Sigmoid colon (tissue), 6 donors: ENCODE measurements at regions not wholly inside any gene's neighbourhood (a gene's known extent, or its start where the extent isn't known, plus 50 kb on each side); places are given as distances from the start of the nearest gene placed in this dataset.

Source experiments
- DNase-seq: peaks from one replicate; pipeline ENCODE4 v3.0.0-alpha.2; 2019
- H3K27ac ChIP-seq, 4 donors: fragments of 200-600 bp; sonication (generic); one replicate each; pipeline ENCODE4 v1.5.1; 2016 to 2019; ENCODE audit warnings: mild to moderate bottlenecking in 1 of 4
- H3K27me3 ChIP-seq, 3 donors: fragments of 200-600 bp; sonication (generic); one replicate each; pipeline ENCODE4 v1.5.1; 2019; ENCODE audit warnings: mild to moderate bottlenecking in 1 of 3
- H3K36me3 ChIP-seq, 4 donors: fragments of 200-600 bp; sonication (generic); one replicate each; pipeline ENCODE4 v1.5.1; 2016 to 2019
- H3K4me1 ChIP-seq, 4 donors: fragments of 200-600 bp; sonication (generic); one replicate each; pipeline ENCODE4 v1.5.1; 2017 to 2019
- H3K4me3 ChIP-seq, 4 donors: fragments of 200-600 bp; sonication (generic); one replicate each; pipeline ENCODE4 v1.5.1; 2017 to 2019; ENCODE audit warnings: mild to moderate bottlenecking in 2 of 4, moderate library complexity in 1 of 4
- H3K9me3 ChIP-seq, 4 donors: fragments of 200-600 bp in 3 of 4; sonication (generic) in 3 of 4; one replicate each; pipeline versions ENCODE4 v1.5.1 to v1.6.1; 2013 to 2019
- CTCF ChIP-seq, 4 experiments: fragments of 450-650 bp in 3 of 4; fragments of 200-600 bp in 1 of 4; IDR thresholded peaks; one replicate each; pipeline ENCODE4 v1.5.1; 2016 to 2019; ENCODE audit warnings: antibody characterized with exemption in 4 of 4, mild to moderate bottlenecking in 3 of 4, moderate library complexity in 2 of 4
- EP300 ChIP-seq, 4 donors: sonication (generic); formaldehyde crosslinking; IDR thresholded peaks; one replicate each; pipeline ENCODE4 v1.6.1; 2017; ENCODE audit warnings: antibody characterized with exemption in 4 of 4
- POLR2A ChIP-seq, 2 donors: fragments of 450-650 bp; IDR thresholded peaks; one replicate each; pipeline ENCODE4 v1.6.1; 2016; ENCODE audit warnings: antibody characterized with exemption in 2 of 2, mild to moderate bottlenecking in 2 of 2, moderate library complexity in 2 of 2
- POLR2AphosphoS5 ChIP-seq, 4 donors: sonication (generic); formaldehyde crosslinking; IDR thresholded peaks; one replicate each; pipeline ENCODE4 v1.6.1; 2017; ENCODE audit warnings: antibody characterized with exemption in 4 of 4
- WGBS, 2 donors: extraction: QIAGEN DNeasy Blood & Tissue Kit; methylation state at CpG; one replicate each; pipeline ENCODE4 v1.1.7; 2013; 5-methylcytosine and 5-hydroxymethylcytosine counted together
- intact Hi-C: fragments of 100-400 bp; cut with DNase I; formaldehyde crosslinking; loops from one replicate; pipeline ENCODE4 v1.15.1; 2023
- donor health status: healthy with polysubstance abuse.
- donor health status: healthy.

GRCh38 chr13:101003566-101003965, 329.0 kb upstream of the TMTC4 start:
- intact Hi-C loops: no loop called here
- H3K27me3 ChIP-seq: no peaks in the 10 kb centered on the region
- no peak for TF ChIP-seq CTCF (IDR thresholded peaks at IDR 0.05)
- TF ChIP-seq POLR2AphosphoS5 (IDR thresholded peaks at IDR 0.05): no peak
- TF ChIP-seq EP300 (IDR thresholded peaks at IDR 0.05): no peak
- no peak for TF ChIP-seq POLR2A (IDR thresholded peaks at IDR 0.05)
- H3K27ac ChIP-seq: no peak overlapping the region
- peaks cover 0 to 3% (median 0%) of the 10 kb centered on the region in 4 donors for H3K9me3 ChIP-seq
- no peaks in the 10 kb centered on the region for H3K36me3 ChIP-seq
- no peaks in the 10 kb centered on the region for H3K4me1 ChIP-seq
- DNase-seq: no peak
- H3K4me3 ChIP-seq: no peak overlapping the region

GRCh38 chr13:100989392-100989791, 314.8 kb upstream of the TMTC4 start:
- H3K4me1 ChIP-seq: no peaks in the 10 kb centered on the region
- intact Hi-C loops: no loop called here
- peaks cover 0 to 2% (median 0%) of the 10 kb centered on the region in 4 donors for H3K9me3 ChIP-seq
- H3K27ac ChIP-seq: no peak overlapping the region
- no peak for DNase-seq
- no peak overlapping the region for H3K4me3 ChIP-seq
- H3K27me3 ChIP-seq: no peaks in the 10 kb centered on the region
- H3K36me3 ChIP-seq: no peaks in the 10 kb centered on the region
- WGBS, 2 donors: 15 to 45% methylated on average over 2 of the region's 2 CpGs
- no peak for TF ChIP-seq CTCF (IDR thresholded peaks at IDR 0.05)
- TF ChIP-seq EP300 (IDR thresholded peaks at IDR 0.05): no peak
- TF ChIP-seq POLR2AphosphoS5 (IDR thresholded peaks at IDR 0.05): no peak
- no peak for TF ChIP-seq POLR2A (IDR thresholded peaks at IDR 0.05)

- Histone ChIP-seq H3K4me1 (no peaks in the 10 kb centered on the region), H3K27me3 (no peaks in the 10 kb centered on the region), H3K36me3 (no peaks in the 10 kb centered on the region), H3K4me3 (no peak overlapping the region), H3K9me3 (peaks cover 0 to 2% (median 0%) of the 10 kb centered on the region in 4 donors), H3K27ac (no peak overlapping the region)
- WGBS, 2 donors: 61 to 75% methylated on average over 2 of the region's 2 CpGs
- intact Hi-C loops: no loop called here
- TF ChIP-seq EP300 (IDR thresholded peaks at IDR 0.05) (no peak), POLR2AphosphoS5 (IDR thresholded peaks at IDR 0.05) (no peak), CTCF (IDR thresholded peaks at IDR 0.05) (no peak), POLR2A (IDR thresholded peaks at IDR 0.05) (no peak)
- no peak for DNase-seq
Measured at GRCh38 chr13:100988921-100989320, 314.3 kb upstream of the TMTC4 start.

- Histone ChIP-seq H3K9me3 (peaks cover 0 to 2% (median 0%) of the 10 kb centered on the region in 4 donors), H3K27ac (no peak overlapping the region), H3K27me3 (no peaks in the 10 kb centered on the region), H3K4me1 (no peaks in the 10 kb centered on the region), H3K4me3 (no peak overlapping the region), H3K36me3 (no peaks in the 10 kb centered on the region)
- intact Hi-C loops: no loop called here
- WGBS, 2 donors: 30 to 39% methylated on average over 5 of the region's 5 CpGs
- DNase-seq: no peak
- TF ChIP-seq POLR2A (IDR thresholded peaks at IDR 0.05) (no peak), POLR2AphosphoS5 (IDR thresholded peaks at IDR 0.05) (no peak), EP300 (IDR thresholded peaks at IDR 0.05) (no peak), CTCF (IDR thresholded peaks at IDR 0.05) (no peak)
Measured at GRCh38 chr13:100987948-100988347, 313.4 kb upstream of the TMTC4 start.

- H3K36me3 ChIP-seq: no peaks in the 10 kb centered on the region
- no peak for DNase-seq
- no peak overlapping the region for H3K27ac ChIP-seq
- 56 to 76% methylated on average over 1 of the region's 1 CpG for WGBS, 2 donors
- intact Hi-C loops: no loop called here
- no peaks in the 10 kb centered on the region for H3K4me1 ChIP-seq
- H3K4me3 ChIP-seq: no peak overlapping the region
- H3K9me3 ChIP-seq: no peaks in the 10 kb centered on the region
- TF ChIP-seq EP300 (IDR thresholded peaks at IDR 0.05) (no peak), CTCF (IDR thresholded peaks at IDR 0.05) (no peak), POLR2A (IDR thresholded peaks at IDR 0.05) (no peak), POLR2AphosphoS5 (IDR thresholded peaks at IDR 0.05) (no peak)
- no peaks in the 10 kb centered on the region for H3K27me3 ChIP-seq
Measured at GRCh38 chr13:100986571-100986970, 312.0 kb upstream of the TMTC4 start.
